ENCODE measurements at regions not wholly inside any gene's neighbourhood (a gene's known extent, or its start where the extent isn't known, plus 50 kb on each side); places are given as distances from the start of the nearest gene placed in this dataset.

DNA sequence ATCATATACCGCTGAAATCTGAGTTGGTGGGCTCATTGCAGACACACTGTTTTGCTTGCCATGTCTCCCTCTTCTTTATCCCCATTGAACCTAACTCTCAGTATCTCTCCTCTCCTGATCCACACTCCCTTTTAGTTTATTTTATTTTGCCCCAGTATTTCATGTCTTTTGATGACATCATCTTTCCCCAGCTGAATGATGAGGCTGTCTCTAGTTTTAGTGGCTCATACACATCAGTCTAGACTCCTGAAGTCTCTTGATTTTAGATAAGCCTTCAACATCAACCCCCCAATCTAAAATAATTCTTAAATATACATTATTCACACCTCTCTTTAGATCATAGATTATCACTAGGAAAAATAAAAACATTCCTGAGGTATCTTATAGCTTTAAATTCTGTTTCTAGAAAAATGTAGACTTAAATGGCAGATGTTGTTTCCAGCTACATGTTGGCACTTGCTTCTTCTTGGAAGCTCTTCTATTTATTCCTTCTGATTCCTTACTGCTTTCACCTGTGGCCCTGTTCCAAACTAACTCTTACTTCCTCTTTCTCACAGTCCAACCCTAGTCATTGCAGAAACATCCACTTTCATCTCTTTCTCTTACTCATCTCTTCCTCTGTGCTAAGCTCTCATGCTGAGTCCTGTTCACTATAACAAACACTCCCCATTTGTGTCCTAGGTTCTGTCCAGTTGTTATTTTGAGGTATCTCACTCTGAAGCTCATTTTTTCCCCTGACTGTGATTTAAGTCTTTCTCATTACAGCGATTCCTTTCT lies 191.9 kb upstream of the SLC35B3 start:
- Histone ChIP-seq H2AFZ (ENCODE audit: insufficient read depth, low read depth, low read length, poor library complexity, severe bottlenecking) (no peak overlapping the region), H3K9ac (ENCODE audit: insufficient read depth, low read length, poor library complexity, severe bottlenecking) (no peak overlapping the region), H3K36me3 (replicated peaks in 1 of 2; ENCODE audit: control insufficient read depth in 1 of 2, insufficient read depth in 2 of 2, low read length in 2 of 2) (no peaks in the 10 kb centered on the region), H3K4me1 (ENCODE audit: control insufficient read depth in 1 of 2, insufficient read depth in 2 of 2, low read length in 2 of 2) (no peaks in the 10 kb centered on the region), H3K27ac (ENCODE audit: low read depth in 1 of 2, low read length in 2 of 2) (no peak overlapping the region), H3K9me3 (replicated peaks in 1 of 2; ENCODE audit: control insufficient read depth in 1 of 2, insufficient read depth in 1 of 2, low read length in 2 of 2) (no peaks in the 10 kb centered on the region), H4K20me1 (ENCODE audit: insufficient read depth, low read length) (no peaks in the 10 kb centered on the region), H3K27me3 (ENCODE audit: control insufficient read depth in 2 of 2, insufficient read depth in 2 of 2, low read length in 2 of 2) (no peaks in the 10 kb centered on the region), H3K79me2 (ENCODE audit: insufficient read depth, low read length) (no peaks in the 10 kb centered on the region), H3K4me3 (replicated peaks in 1 of 3; ENCODE audit: low read depth in 2 of 3, low read length in 3 of 3) (no peak overlapping the region), H3K4me2 (replicated peaks; ENCODE audit: extremely low read depth, low read length, poor library complexity, severe bottlenecking) (no peak overlapping the region)
- Mint-ChIP-seq H3K4me1 (no peaks in the 10 kb centered on the region), H3K36me3 (no peaks in the 10 kb centered on the region), H3K4me3 (no peak overlapping the region), H3K27ac (no peak overlapping the region), H3K27me3 (ENCODE audit: low read depth in 3 of 3) (peaks cover 0 to 3% (median 0%) of the 10 kb centered on the region in 3 donors), H3K9me3 (peaks cover 0 to 7% (median 0%) of the 10 kb centered on the region in 7 donors)
- intact Hi-C loops (cut with micrococcal nuclease), result no loop called here
- DNase-seq, result no peak
- TF ChIP-seq, protein P1, sequence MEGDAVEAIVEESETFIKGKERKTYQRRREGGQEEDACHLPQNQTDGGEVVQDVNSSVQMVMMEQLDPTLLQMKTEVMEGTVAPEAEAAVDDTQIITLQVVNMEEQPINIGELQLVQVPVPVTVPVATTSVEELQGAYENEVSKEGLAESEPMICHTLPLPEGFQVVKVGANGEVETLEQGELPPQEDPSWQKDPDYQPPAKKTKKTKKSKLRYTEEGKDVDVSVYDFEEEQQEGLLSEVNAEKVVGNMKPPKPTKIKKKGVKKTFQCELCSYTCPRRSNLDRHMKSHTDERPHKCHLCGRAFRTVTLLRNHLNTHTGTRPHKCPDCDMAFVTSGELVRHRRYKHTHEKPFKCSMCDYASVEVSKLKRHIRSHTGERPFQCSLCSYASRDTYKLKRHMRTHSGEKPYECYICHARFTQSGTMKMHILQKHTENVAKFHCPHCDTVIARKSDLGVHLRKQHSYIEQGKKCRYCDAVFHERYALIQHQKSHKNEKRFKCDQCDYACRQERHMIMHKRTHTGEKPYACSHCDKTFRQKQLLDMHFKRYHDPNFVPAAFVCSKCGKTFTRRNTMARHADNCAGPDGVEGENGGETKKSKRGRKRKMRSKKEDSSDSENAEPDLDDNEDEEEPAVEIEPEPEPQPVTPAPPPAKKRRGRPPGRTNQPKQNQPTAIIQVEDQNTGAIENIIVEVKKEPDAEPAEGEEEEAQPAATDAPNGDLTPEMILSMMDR (IDR thresholded peaks at IDR 0.05), result no peak
- WGBS (ENCODE audit: insufficient coverage), result 96% methylated on average over 2 of the region's 2 CpGs

DNA sequence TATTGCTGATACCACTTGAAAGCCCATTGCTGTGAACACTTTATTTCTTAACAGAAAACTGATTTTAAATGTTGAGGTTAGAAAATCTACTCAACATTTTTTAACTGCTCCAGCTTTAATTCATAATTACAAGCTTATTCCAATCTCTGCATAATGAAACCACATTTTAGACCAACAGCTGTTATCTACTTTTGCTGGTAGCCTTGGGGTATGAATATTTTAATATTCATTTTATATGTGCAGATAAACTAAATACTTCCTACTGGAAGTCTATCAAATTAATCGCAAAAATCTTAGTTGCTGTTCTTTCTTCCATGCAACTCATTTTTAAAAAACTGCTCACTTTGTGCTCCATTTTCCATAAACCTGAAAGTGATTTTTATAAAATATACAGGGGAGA lies 189.3 kb upstream of the SLC35B3 start:
- H3K9me3 ChIP-seq (replicated peaks in 1 of 2; ENCODE audit: control insufficient read depth in 1 of 2, insufficient read depth in 1 of 2, low read length in 2 of 2), result peaks cover 0 to under 1% of the 10 kb centered on the region in 2 donors
- no CpG with 5 or more reads among the region's 1 CpG for WGBS (ENCODE audit: insufficient coverage)
- Mint-ChIP-seq H3K4me3 (no peak overlapping the region), H3K27ac (no peak overlapping the region), H3K36me3 (no peaks in the 10 kb centered on the region), H3K27me3 (ENCODE audit: low read depth in 3 of 3) (no peaks in the 10 kb centered on the region), H3K4me1 (no peaks in the 10 kb centered on the region), H3K9me3 (peaks cover 0 to 4% (median 0%) of the 10 kb centered on the region in 7 donors)
- no peak overlapping the region for H3K4me2 ChIP-seq (replicated peaks; ENCODE audit: extremely low read depth, low read length, poor library complexity, severe bottlenecking)
- no peaks in the 10 kb centered on the region for H3K36me3 ChIP-seq (replicated peaks in 1 of 2; ENCODE audit: control insufficient read depth in 1 of 2, insufficient read depth in 2 of 2, low read length in 2 of 2)
- no peaks in the 10 kb centered on the region for H3K27me3 ChIP-seq (ENCODE audit: control insufficient read depth in 2 of 2, insufficient read depth in 2 of 2, low read length in 2 of 2)
- no peak overlapping the region for H3K27ac ChIP-seq (ENCODE audit: low read depth in 1 of 2, low read length in 2 of 2)
- no peaks in the 10 kb centered on the region for H3K4me1 ChIP-seq (ENCODE audit: control insufficient read depth in 1 of 2, insufficient read depth in 2 of 2, low read length in 2 of 2)
- H4K20me1 ChIP-seq (ENCODE audit: insufficient read depth, low read length), result no peaks in the 10 kb centered on the region
- H2AFZ ChIP-seq (ENCODE audit: insufficient read depth, low read depth, low read length, poor library complexity, severe bottlenecking), result no peak overlapping the region
- intact Hi-C loops (cut with micrococcal nuclease), result no loop called here
- H3K79me2 ChIP-seq (ENCODE audit: insufficient read depth, low read length), result no peaks in the 10 kb centered on the region
- TF ChIP-seq, protein P1 (IDR thresholded peaks at IDR 0.05), result no peak
- no peak overlapping the region for H3K4me3 ChIP-seq (replicated peaks in 1 of 3; ENCODE audit: low read depth in 2 of 3, low read length in 3 of 3)
- no peak for DNase-seq
- no peak overlapping the region for H3K9ac ChIP-seq (ENCODE audit: insufficient read depth, low read length, poor library complexity, severe bottlenecking)
